H9 (cell line): ENCODE measurements at regions not wholly inside any gene's neighbourhood (a gene's known extent, or its start where the extent isn't known, plus 50 kb on each side); places are given as distances from the start of the nearest gene placed in this dataset.

Source experiments
- DNase-seq: peaks from one replicate; pipeline ENCODE4 v3.0.0-alpha.2; 2017
- H2AFZ ChIP-seq: one replicate; pipeline ENCODE4 v1.6.1; 2013; ENCODE audit warnings: mild to moderate bottlenecking, low read length, control low read depth, moderate library complexity
- H2AK5ac ChIP-seq: 2 replicates; pipeline ENCODE4 v1.6.1; 2013; ENCODE audit warnings: low read length, control low read depth, mixed read lengths; ENCODE audit not compliant: insufficient read length
- H2BK120ac ChIP-seq: one replicate; pipeline ENCODE4 v1.6.1; 2013; ENCODE audit warnings: low read depth, mild to moderate bottlenecking, low read length, control low read depth, inconsistent platforms; ENCODE audit not compliant: poor library complexity, severe bottlenecking
- H2BK12ac ChIP-seq: 2 replicates; pipeline ENCODE4 v1.6.1; 2013; ENCODE audit warnings: low read length, control low read depth, mixed read lengths, low read depth; ENCODE audit not compliant: insufficient read length
- H2BK15ac ChIP-seq: 2 replicates; pipeline ENCODE4 v1.6.1; 2013; ENCODE audit warnings: low read depth, low read length, control low read depth
- H2BK20ac ChIP-seq: one replicate; pipeline ENCODE4 v1.6.1; 2013; ENCODE audit warnings: low read depth, mild to moderate bottlenecking, low read length, control low read depth, inconsistent platforms; ENCODE audit not compliant: poor library complexity, severe bottlenecking
- H2BK5ac ChIP-seq: 2 replicates; pipeline ENCODE4 v1.6.1; 2013; ENCODE audit warnings: low read length, control low read depth, mixed read lengths; ENCODE audit not compliant: insufficient read length
- H3K14ac ChIP-seq: 2 replicates; pipeline ENCODE4 v1.6.1; 2013; ENCODE audit warnings: low read length, control low read depth; ENCODE audit not compliant: insufficient read depth
- H3K18ac ChIP-seq: 2 replicates; pipeline ENCODE4 v1.6.1; 2013; ENCODE audit warnings: low read depth, mild to moderate bottlenecking, mixed read lengths, low read length, control low read depth; ENCODE audit not compliant: insufficient read length
- H3K23ac ChIP-seq: 2 replicates; pipeline ENCODE4 v1.6.1; 2013; ENCODE audit warnings: low read length, control low read depth, mixed read lengths, low read depth; ENCODE audit not compliant: insufficient read length
- H3K23me2 ChIP-seq: 2 replicates; pipeline ENCODE4 v1.6.1; 2013; ENCODE audit warnings: low read depth, mild to moderate bottlenecking, mixed read lengths, low read length, control low read depth; ENCODE audit not compliant: insufficient read length, poor library complexity, severe bottlenecking
- H3K27ac ChIP-seq: 2 replicates; pipeline ENCODE4 v1.5.1; 2013; ENCODE audit warnings: low read length, control low read depth, mixed read lengths, low read depth; ENCODE audit not compliant: insufficient read length
- H3K27me3 ChIP-seq: 2 replicates; pipeline ENCODE4 v1.6.1; 2013; ENCODE audit warnings: low read length, control low read depth, inconsistent platforms; ENCODE audit not compliant: insufficient read depth
- H3K4ac ChIP-seq: 2 replicates; pipeline ENCODE4 v1.6.1; 2013; ENCODE audit warnings: low read depth, mild to moderate bottlenecking, control low read depth, inconsistent platforms, low read length, moderate library complexity
- H3K4me1 ChIP-seq: 2 replicates; pipeline ENCODE4 v1.6.1; 2013; ENCODE audit warnings: low read length, control low read depth, inconsistent platforms; ENCODE audit not compliant: insufficient read depth
- H3K4me2 ChIP-seq: 2 replicates; pipeline ENCODE4 v1.6.1; 2013; ENCODE audit warnings: low read length, control low read depth, mixed read lengths; ENCODE audit not compliant: insufficient read length, insufficient read depth
- H3K56ac ChIP-seq: 2 replicates; pipeline ENCODE4 v1.6.1; 2013; ENCODE audit warnings: low read depth, mild to moderate bottlenecking, mixed read lengths, low read length, control low read depth; ENCODE audit not compliant: insufficient read length
- H3K79me1 ChIP-seq: 2 replicates; pipeline ENCODE4 v1.6.1; 2013; ENCODE audit warnings: low read depth, mild to moderate bottlenecking, moderate library complexity, low read length, control low read depth, inconsistent platforms; ENCODE audit not compliant: insufficient read depth, poor library complexity, severe bottlenecking
- H3K79me2 ChIP-seq: 2 replicates; pipeline ENCODE4 v1.6.1; 2013; ENCODE audit warnings: low read length, control low read depth, inconsistent platforms; ENCODE audit not compliant: insufficient read depth
- H3K9ac ChIP-seq: 2 replicates; pipeline ENCODE4 v1.6.1; 2013; ENCODE audit warnings: low read length, control low read depth, mixed read lengths; ENCODE audit not compliant: insufficient read length; ENCODE audit errors: extremely low read depth
- H3K9me3 ChIP-seq: one replicate; pipeline ENCODE4 v1.6.1; 2013; ENCODE audit warnings: low read depth, low read length, inconsistent platforms; ENCODE audit not compliant: control insufficient read depth
- H3T11ph ChIP-seq: one replicate; pipeline ENCODE4 v1.6.1; 2013; ENCODE audit warnings: mild to moderate bottlenecking, low read length, control low read depth, inconsistent platforms
- H4K20me1 ChIP-seq: one replicate; pipeline ENCODE4 v1.6.1; 2013; ENCODE audit not compliant: control insufficient read depth, insufficient read length, insufficient read depth
- H4K5ac ChIP-seq: 2 replicates; pipeline ENCODE4 v1.6.1; 2013; ENCODE audit warnings: low read depth, mild to moderate bottlenecking, mixed read lengths, low read length, control low read depth; ENCODE audit not compliant: insufficient read length
- H4K8ac ChIP-seq: replicated peaks from 2 replicates; pipeline ENCODE4 v1.6.1; 2013; ENCODE audit warnings: low read length, control low read depth, mixed read lengths, low read depth; ENCODE audit not compliant: insufficient read length
- H4K91ac ChIP-seq: 2 replicates; pipeline ENCODE4 v1.6.1; 2013; ENCODE audit warnings: low read depth, mild to moderate bottlenecking, moderate library complexity, mixed read lengths, low read length, control low read depth; ENCODE audit not compliant: insufficient read length
- H3K27ac Mint-ChIP-seq, 3 experiments: 2 replicates in 2 of 3; 3 replicates in 1 of 3; pipeline ENCODE4 v1.8.0; 2020 to 2021; ENCODE audit warnings: mixed read lengths in 3 of 3, mild to moderate bottlenecking in 1 of 3, moderate library complexity in 1 of 3
- H3K27me3 Mint-ChIP-seq: 2 replicates; pipeline ENCODE4 v1.8.0; 2021; ENCODE audit warnings: low read depth, mild to moderate bottlenecking, moderate library complexity, mixed read lengths
- H3K36me3 Mint-ChIP-seq, 3 experiments: 2 replicates in 2 of 3; 3 replicates in 1 of 3; pipeline ENCODE4 v1.8.0; 2020 to 2021; ENCODE audit warnings: low read depth in 3 of 3, mixed read lengths in 3 of 3; ENCODE audit not compliant: insufficient read depth in 1 of 3
- H3K4me1 Mint-ChIP-seq, 2 experiments: 2 replicates each; pipeline ENCODE4 v1.8.0; 2020; ENCODE audit warnings: mixed read lengths in 2 of 2
- H3K4me3 Mint-ChIP-seq, 2 experiments: 2 replicates in 1 of 2; 3 replicates in 1 of 2; pipeline ENCODE4 v1.8.0; 2020 to 2021; ENCODE audit warnings: mild to moderate bottlenecking in 2 of 2, mixed read lengths in 2 of 2, moderate library complexity in 1 of 2
- H3K9me3 Mint-ChIP-seq, 2 experiments: 2 replicates in 1 of 2; 3 replicates in 1 of 2; pipeline ENCODE4 v1.8.0; 2020; ENCODE audit warnings: mild to moderate bottlenecking in 2 of 2, mixed read lengths in 2 of 2, moderate library complexity in 1 of 2
- CTCF ChIP-seq: fragments of 200-600 bp; sonication (generic); conservative IDR thresholded peaks from 3 replicates; pipeline ENCODE4 v1.8.0; 2021; ENCODE audit warnings: antibody characterized with exemption, mild to moderate bottlenecking

GRCh38 chrX:112913807-112914206 is 73.2 kb upstream of the AMOT start:
- Histone ChIP-seq H2AK5ac (no peak overlapping the region), H3K23me2 (no peaks in the 10 kb centered on the region), H3T11ph (no peak overlapping the region), H3K4ac (no peak overlapping the region), H4K8ac (no peak overlapping the region), H3K27ac (no peak overlapping the region), H3K14ac (no peak overlapping the region), H2BK15ac (no peak overlapping the region), H3K9ac (no peak overlapping the region), H2AFZ (no peak overlapping the region), H2BK120ac (no peak overlapping the region), H4K20me1 (no peaks in the 10 kb centered on the region), H3K23ac (no peak overlapping the region), H3K9me3 (no peaks in the 10 kb centered on the region), H3K18ac (no peak overlapping the region), H2BK5ac (no peak overlapping the region), H3K79me1 (no peaks in the 10 kb centered on the region), H3K4me1 (no peaks in the 10 kb centered on the region), H3K56ac (no peak overlapping the region), H3K4me2 (no peak overlapping the region), H4K91ac (no peak overlapping the region), H3K27me3 (no peaks in the 10 kb centered on the region), H2BK12ac (no peak overlapping the region), H2BK20ac (no peak overlapping the region), H3K79me2 (no peaks in the 10 kb centered on the region), H4K5ac (no peak overlapping the region)
- Mint-ChIP-seq H3K9me3 (peaks cover 3 to 4% of the 10 kb centered on the region in 2 experiments; a peak in 2 of 5 replicates), H3K27me3 (no peaks in the 10 kb centered on the region), H3K4me1 (peaks cover 0 to 5% of the 10 kb centered on the region in 2 experiments; a peak in 1 of 4 replicates), H3K36me3 (no peaks in the 10 kb centered on the region; a peak in 1 of 7 replicates), H3K4me3 (no peak overlapping the region), H3K27ac (0 out of 7 replicates have a peak overlapping the region, but pooled peaks of 1 of the 3 experiments have one; percentile 22)
- no peak for DNase-seq
- TF ChIP-seq CTCF: peak; percentile 59
